ENCODE measurements at regions not wholly inside any gene's neighbourhood (a gene's known extent, or its start where the extent isn't known, plus 50 kb on each side); places are given as distances from the start of the nearest gene placed in this dataset.

DNA sequence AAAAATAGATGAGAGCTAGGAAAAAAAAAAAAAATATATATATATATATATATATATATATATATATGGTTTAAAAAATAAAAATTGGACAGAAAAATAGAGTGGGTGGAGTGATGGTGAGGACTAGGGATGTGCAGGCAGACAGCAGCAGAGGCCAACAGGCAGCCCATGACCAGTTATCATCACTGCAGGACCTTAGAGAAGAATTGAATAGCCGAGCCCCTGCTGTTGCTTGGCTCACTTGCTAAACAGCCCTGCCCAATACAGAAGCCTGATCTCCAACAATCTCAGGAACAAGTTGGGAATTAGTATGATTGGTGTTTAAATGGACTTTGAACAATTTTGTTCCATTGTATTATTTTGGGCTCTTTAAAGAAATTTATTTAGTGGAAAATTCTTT is 967.5 kb upstream of the PIK3C3 start:
- Mint-ChIP-seq H3K9me3 (ENCODE audit: unreplicated experiment) (no peaks in the 10 kb centered on the region), H3K4me1 (ENCODE audit: low read depth, unreplicated experiment) (no peaks in the 10 kb centered on the region), H3K4me3 (ENCODE audit: unreplicated experiment) (no peak overlapping the region), H3K27ac (ENCODE audit: unreplicated experiment) (no peak overlapping the region), H3K36me3 (ENCODE audit: insufficient read depth, unreplicated experiment) (no peaks in the 10 kb centered on the region), H3K27me3 (ENCODE audit: insufficient read depth, unreplicated experiment) (peaks cover 3% of the 10 kb centered on the region)
- no peaks in the 10 kb centered on the region for H3K9me3 ChIP-seq
- H3K27me3 ChIP-seq (replicated peaks; ENCODE audit: control insufficient read depth, insufficient read depth, low read length): no peaks in the 10 kb centered on the region
- intact Hi-C loops (cut with micrococcal nuclease; ENCODE audit: unreplicated experiment): no loop called here
- no peaks in the 10 kb centered on the region for H3K4me1 ChIP-seq
- ChIA-PET POLR2A (no interaction called here), CTCF (no interaction called here)
- DNase-seq: no peak
- TF ChIP-seq, protein P1, sequence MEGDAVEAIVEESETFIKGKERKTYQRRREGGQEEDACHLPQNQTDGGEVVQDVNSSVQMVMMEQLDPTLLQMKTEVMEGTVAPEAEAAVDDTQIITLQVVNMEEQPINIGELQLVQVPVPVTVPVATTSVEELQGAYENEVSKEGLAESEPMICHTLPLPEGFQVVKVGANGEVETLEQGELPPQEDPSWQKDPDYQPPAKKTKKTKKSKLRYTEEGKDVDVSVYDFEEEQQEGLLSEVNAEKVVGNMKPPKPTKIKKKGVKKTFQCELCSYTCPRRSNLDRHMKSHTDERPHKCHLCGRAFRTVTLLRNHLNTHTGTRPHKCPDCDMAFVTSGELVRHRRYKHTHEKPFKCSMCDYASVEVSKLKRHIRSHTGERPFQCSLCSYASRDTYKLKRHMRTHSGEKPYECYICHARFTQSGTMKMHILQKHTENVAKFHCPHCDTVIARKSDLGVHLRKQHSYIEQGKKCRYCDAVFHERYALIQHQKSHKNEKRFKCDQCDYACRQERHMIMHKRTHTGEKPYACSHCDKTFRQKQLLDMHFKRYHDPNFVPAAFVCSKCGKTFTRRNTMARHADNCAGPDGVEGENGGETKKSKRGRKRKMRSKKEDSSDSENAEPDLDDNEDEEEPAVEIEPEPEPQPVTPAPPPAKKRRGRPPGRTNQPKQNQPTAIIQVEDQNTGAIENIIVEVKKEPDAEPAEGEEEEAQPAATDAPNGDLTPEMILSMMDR (IDR thresholded peaks at IDR 0.05; ENCODE audit: insufficient read depth in 1 of 2, low read depth in 1 of 2, low read length in 1 of 2, severe bottlenecking in 1 of 2, unreplicated experiment in 1 of 2): no peak
- no peaks in the 10 kb centered on the region for H3K36me3 ChIP-seq (ENCODE audit: control insufficient read depth, insufficient read depth, low read length)
- no peak overlapping the region for H3K4me3 ChIP-seq (ENCODE audit: low read depth, low read length)
- BruUV-seq (replicated peaks): no TSS peak

DNA sequence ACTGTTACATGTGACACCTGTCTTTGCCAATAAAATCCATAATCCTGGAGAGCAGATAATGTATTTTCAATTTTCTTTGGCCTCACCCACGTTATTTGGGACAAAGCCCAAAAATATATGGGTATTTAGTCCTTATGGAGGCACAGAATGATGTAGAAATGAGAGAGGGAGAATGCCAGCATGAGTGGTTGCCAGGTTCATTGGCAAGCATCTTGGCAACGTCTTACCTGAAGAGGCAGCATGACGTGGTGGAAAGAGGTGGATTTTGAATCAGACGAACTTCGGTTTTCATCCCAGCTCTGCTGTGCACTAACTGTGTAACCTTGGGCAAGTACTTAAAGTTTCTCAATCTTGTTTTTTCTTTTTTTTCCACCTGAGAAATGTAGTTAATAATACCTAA is 969.6 kb upstream of the PIK3C3 start:
- no TSS peak for BruUV-seq (replicated peaks)

DNA sequence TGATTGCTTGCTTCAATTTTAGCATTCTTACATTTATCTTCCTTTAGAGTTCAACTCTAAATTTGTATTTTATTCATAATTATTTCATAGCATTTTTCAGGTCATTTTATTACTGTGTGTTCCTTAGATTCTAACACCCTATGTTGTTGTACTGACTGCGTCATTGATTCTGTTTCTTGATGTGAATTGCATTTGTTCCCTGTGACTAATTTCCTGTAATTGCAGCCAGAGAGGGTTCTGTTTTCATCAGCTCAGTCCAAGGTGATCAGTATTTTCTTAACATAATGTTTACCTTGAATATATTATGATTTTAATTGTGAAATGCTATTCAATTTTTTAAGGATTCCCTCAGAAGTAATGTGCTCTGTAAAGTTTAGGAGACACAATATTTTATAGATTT is 970.2 kb upstream of the PIK3C3 start:
- DNase-seq: no peak
- peaks cover 3% of the 10 kb centered on the region for H3K27me3 Mint-ChIP-seq (ENCODE audit: insufficient read depth, unreplicated experiment)
- no peaks in the 10 kb centered on the region for H3K4me1 Mint-ChIP-seq (ENCODE audit: low read depth, unreplicated experiment)
- H3K4me3 ChIP-seq (ENCODE audit: low read depth, low read length): no peak overlapping the region
- ChIA-PET POLR2A (no interaction called here), CTCF (no interaction called here)
- H3K9me3 ChIP-seq: no peaks in the 10 kb centered on the region
- no peak overlapping the region for H3K4me3 Mint-ChIP-seq (ENCODE audit: unreplicated experiment)
- TF ChIP-seq, protein P1 (IDR thresholded peaks at IDR 0.05; ENCODE audit: insufficient read depth in 1 of 2, low read depth in 1 of 2, low read length in 1 of 2, severe bottlenecking in 1 of 2, unreplicated experiment in 1 of 2): no peak
- H3K27ac Mint-ChIP-seq (ENCODE audit: unreplicated experiment): no peak overlapping the region
- no peaks in the 10 kb centered on the region for H3K9me3 Mint-ChIP-seq (ENCODE audit: unreplicated experiment)
- no peaks in the 10 kb centered on the region for H3K4me1 ChIP-seq
- intact Hi-C loops (cut with micrococcal nuclease; ENCODE audit: unreplicated experiment): no loop called here
- no peaks in the 10 kb centered on the region for H3K36me3 Mint-ChIP-seq (ENCODE audit: insufficient read depth, unreplicated experiment)
- no peaks in the 10 kb centered on the region for H3K36me3 ChIP-seq (ENCODE audit: control insufficient read depth, insufficient read depth, low read length)
- no peaks in the 10 kb centered on the region for H3K27me3 ChIP-seq (replicated peaks; ENCODE audit: control insufficient read depth, insufficient read depth, low read length)
- BruUV-seq (replicated peaks): no TSS peak

More for the DNA sequence above, 969.6 kb upstream of the PIK3C3 start:
- intact Hi-C loops (cut with micrococcal nuclease; ENCODE audit: unreplicated experiment): no loop called here
- ChIA-PET POLR2A (no interaction called here), CTCF (no interaction called here)
- no peak overlapping the region for H3K4me3 Mint-ChIP-seq (ENCODE audit: unreplicated experiment)
- peaks cover 3% of the 10 kb centered on the region for H3K27me3 Mint-ChIP-seq (ENCODE audit: insufficient read depth, unreplicated experiment)
- no peaks in the 10 kb centered on the region for H3K9me3 ChIP-seq
- no peaks in the 10 kb centered on the region for H3K36me3 Mint-ChIP-seq (ENCODE audit: insufficient read depth, unreplicated experiment)
- H3K36me3 ChIP-seq (ENCODE audit: control insufficient read depth, insufficient read depth, low read length): no peaks in the 10 kb centered on the region
- no peak for DNase-seq
- H3K4me1 Mint-ChIP-seq (ENCODE audit: low read depth, unreplicated experiment): no peaks in the 10 kb centered on the region
- no peak overlapping the region for H3K27ac Mint-ChIP-seq (ENCODE audit: unreplicated experiment)
- H3K4me1 ChIP-seq: no peaks in the 10 kb centered on the region
- TF ChIP-seq, protein P1 (IDR thresholded peaks at IDR 0.05; ENCODE audit: insufficient read depth in 1 of 2, low read depth in 1 of 2, low read length in 1 of 2, severe bottlenecking in 1 of 2, unreplicated experiment in 1 of 2): no peak
- no peak overlapping the region for H3K4me3 ChIP-seq (ENCODE audit: low read depth, low read length)
- H3K27me3 ChIP-seq (replicated peaks; ENCODE audit: control insufficient read depth, insufficient read depth, low read length): no peaks in the 10 kb centered on the region
- no peaks in the 10 kb centered on the region for H3K9me3 Mint-ChIP-seq (ENCODE audit: unreplicated experiment)

Measured in Caco-2 (cell line).